ENCODE measurements at regions not wholly inside any gene's neighbourhood (a gene's known extent, or its start where the extent isn't known, plus 50 kb on each side); places are given as distances from the start of the nearest gene placed in this dataset.
"Not testable (repeated sequence)": the region's sequence is repeated elsewhere in the genome, so short reads cannot be mapped to it uniquely, and the experiment has no call there.

GRCh38 chr2:118762290-118762689 lies 85.2 kb downstream of the EN1 start:
- H3K9me3 ChIP-seq (ENCODE audit: low read length), result no peaks in the 10 kb centered on the region
- H3K4me3 ChIP-seq (ENCODE audit: low read depth in 1 of 2, low read length in 2 of 2), result no peak overlapping the region
- H3K27ac ChIP-seq (ENCODE audit: low read depth, low read length), result no peak overlapping the region
- H3K27me3 ChIP-seq (ENCODE audit: control insufficient read depth in 1 of 2, insufficient read depth in 2 of 2, low read length in 2 of 2), result no peaks in the 10 kb centered on the region
- no peaks in the 10 kb centered on the region for H3K36me3 ChIP-seq (ENCODE audit: insufficient read depth, low read length)
- no peak overlapping the region for H3K9ac ChIP-seq (ENCODE audit: low read length)
- no peaks in the 10 kb centered on the region for H3K4me1 ChIP-seq (ENCODE audit: insufficient read depth, low read length)

- no peak overlapping the region for H3K9ac ChIP-seq (ENCODE audit: low read length)
- no peaks in the 10 kb centered on the region for H3K27me3 ChIP-seq (ENCODE audit: control insufficient read depth in 1 of 2, insufficient read depth in 2 of 2, low read length in 2 of 2)
- H3K4me3 ChIP-seq (ENCODE audit: low read depth in 1 of 2, low read length in 2 of 2), result no peak overlapping the region
- H3K9me3 ChIP-seq (ENCODE audit: low read length), result no peaks in the 10 kb centered on the region
- H3K27ac ChIP-seq (ENCODE audit: low read depth, low read length), result no peak overlapping the region
- no peaks in the 10 kb centered on the region for H3K4me1 ChIP-seq (ENCODE audit: insufficient read depth, low read length)
- H3K36me3 ChIP-seq (ENCODE audit: insufficient read depth, low read length), result no peaks in the 10 kb centered on the region
These were observed 85.7 kb downstream of the EN1 start for GRCh38 chr2:118761771-118762170.

DNA sequence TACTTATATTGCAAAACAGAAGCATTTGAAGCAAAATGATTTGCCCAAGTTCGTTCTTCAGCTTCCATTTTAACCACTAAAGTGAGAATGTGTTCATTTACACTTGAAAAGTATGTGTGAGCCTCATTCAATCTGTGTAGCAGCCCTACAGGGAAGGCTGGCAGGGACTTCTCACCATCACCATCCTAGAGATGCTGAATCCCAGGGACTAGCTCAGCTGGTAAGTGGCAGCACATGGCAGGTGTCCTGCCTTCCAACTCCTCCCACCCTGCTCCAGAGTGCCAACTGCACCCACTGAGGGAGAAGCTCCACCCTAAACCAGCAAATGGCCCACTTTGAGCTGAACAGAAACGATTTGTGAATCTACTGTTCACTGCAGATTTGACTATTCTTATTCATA lies 91.5 kb downstream of the EN1 start:
- no peaks in the 10 kb centered on the region for H3K36me3 ChIP-seq (ENCODE audit: insufficient read depth, low read length)
- no peak overlapping the region for H3K27ac ChIP-seq (ENCODE audit: low read depth, low read length)
- H3K9ac ChIP-seq (ENCODE audit: low read length), result no peak overlapping the region
- no peaks in the 10 kb centered on the region for H3K4me1 ChIP-seq (ENCODE audit: insufficient read depth, low read length)
- H3K27me3 ChIP-seq (ENCODE audit: control insufficient read depth in 1 of 2, insufficient read depth in 2 of 2, low read length in 2 of 2), result no peaks in the 10 kb centered on the region
- no peak overlapping the region for H3K4me3 ChIP-seq (ENCODE audit: low read depth in 1 of 2, low read length in 2 of 2)
- H3K9me3 ChIP-seq (ENCODE audit: low read length), result no peaks in the 10 kb centered on the region

DNA sequence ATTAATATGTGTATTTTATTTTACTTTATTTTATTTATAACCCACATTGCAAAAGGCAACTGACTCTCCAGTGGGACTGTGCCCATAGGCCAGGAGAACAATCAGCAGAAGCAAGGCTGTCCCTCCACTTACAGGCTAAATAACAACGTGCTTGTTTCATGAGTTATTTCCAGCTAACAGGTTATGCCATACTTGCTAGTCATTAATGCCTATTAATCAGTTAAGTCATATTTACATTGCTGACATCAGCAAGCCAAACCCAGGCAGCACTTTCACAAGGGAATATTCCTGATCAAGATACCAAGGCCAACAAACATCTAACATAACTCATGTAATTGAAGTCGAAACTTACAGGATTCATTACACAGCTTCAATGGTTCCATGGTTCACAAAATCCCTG lies 92.1 kb downstream of the EN1 start:
- H3K4me3 ChIP-seq (ENCODE audit: low read depth in 1 of 2, low read length in 2 of 2), result no peak overlapping the region
- H3K9ac ChIP-seq (ENCODE audit: low read length), result no peak overlapping the region
- H3K27me3 ChIP-seq (ENCODE audit: control insufficient read depth in 1 of 2, insufficient read depth in 2 of 2, low read length in 2 of 2), result no peaks in the 10 kb centered on the region
- no peaks in the 10 kb centered on the region for H3K9me3 ChIP-seq (ENCODE audit: low read length)
- H3K36me3 ChIP-seq (ENCODE audit: insufficient read depth, low read length), result no peaks in the 10 kb centered on the region
- H3K27ac ChIP-seq (ENCODE audit: low read depth, low read length), result no peak overlapping the region
- no peaks in the 10 kb centered on the region for H3K4me1 ChIP-seq (ENCODE audit: insufficient read depth, low read length)

DNA sequence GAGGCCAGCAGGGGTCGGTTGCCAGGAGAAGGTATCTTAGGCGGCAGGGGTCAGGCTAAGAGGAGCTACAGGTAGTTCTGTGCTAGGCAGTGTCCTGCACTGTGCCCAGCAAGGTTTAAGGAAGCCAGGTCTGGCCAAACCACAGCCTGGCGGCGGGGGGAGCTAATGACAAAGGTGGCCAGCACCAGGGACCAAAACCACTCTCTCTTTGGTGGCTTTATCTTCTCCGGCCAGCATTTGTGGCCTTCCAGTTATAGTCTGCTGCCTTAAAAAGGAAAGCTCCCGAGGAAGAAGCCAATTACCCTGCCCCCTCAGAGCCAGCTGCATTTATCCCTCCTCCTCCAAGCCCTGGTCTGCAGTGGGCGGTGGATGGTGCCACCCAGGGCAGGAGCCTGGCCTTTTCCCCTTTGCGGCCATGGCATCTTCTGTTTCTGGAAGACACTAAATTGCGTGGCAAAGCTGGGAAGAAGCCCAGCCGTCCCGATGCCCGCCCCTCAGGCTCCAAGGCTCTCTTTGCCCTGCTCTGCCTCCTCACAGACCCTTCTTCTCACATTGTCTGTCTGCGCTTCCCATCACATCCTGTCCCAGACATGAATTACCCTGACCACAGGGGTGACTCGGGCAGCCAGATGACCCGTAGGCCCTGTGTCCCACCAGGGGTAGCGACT lies 94.6 kb downstream of the EN1 start:
- no peak overlapping the region for H3K9ac ChIP-seq (ENCODE audit: low read length)
- no peaks in the 10 kb centered on the region for H3K36me3 ChIP-seq (ENCODE audit: insufficient read depth, low read length)
- H3K4me3 ChIP-seq (ENCODE audit: low read depth in 1 of 2, low read length in 2 of 2), result no peak overlapping the region
- no peaks in the 10 kb centered on the region for H3K9me3 ChIP-seq (ENCODE audit: low read length)
- no peak overlapping the region for H3K27ac ChIP-seq (ENCODE audit: low read depth, low read length)
- H3K27me3 ChIP-seq (ENCODE audit: control insufficient read depth in 1 of 2, insufficient read depth in 2 of 2, low read length in 2 of 2), result no peaks in the 10 kb centered on the region
- no peaks in the 10 kb centered on the region for H3K4me1 ChIP-seq (ENCODE audit: insufficient read depth, low read length)

DNA sequence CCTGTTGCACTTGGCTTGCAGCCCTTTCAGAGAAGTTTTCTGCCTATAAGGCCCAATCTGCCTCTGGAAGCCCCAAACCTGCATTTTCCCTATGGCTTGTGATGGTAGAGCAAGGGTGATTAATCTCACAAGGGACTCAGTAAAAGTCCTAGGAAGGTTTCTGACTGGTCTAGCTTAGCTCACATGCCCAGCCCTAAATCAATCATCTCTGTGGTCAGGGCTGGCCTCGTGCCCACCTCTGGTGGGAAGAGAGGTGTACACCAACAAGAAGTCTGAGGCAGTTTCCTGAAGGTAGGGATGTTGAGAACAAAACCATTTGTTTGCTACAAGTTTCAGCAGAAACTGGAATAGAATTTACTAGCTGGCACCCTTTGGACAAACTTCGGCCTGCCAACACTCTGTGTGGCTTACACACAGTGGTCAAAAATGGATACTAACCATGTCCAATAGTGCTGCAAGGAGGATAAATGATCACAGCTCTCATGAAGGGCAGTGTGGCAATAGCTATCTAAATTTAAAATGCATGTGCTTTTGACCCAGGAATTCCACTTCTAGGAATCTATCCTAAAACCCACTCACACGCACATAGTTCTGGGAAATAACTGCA lies 96.4 kb downstream of the EN1 start:
- H3K36me3 ChIP-seq (ENCODE audit: insufficient read depth, low read length), result no peaks in the 10 kb centered on the region
- no peaks in the 10 kb centered on the region for H3K4me1 ChIP-seq (ENCODE audit: insufficient read depth, low read length)
- no peak overlapping the region for H3K4me3 ChIP-seq (ENCODE audit: low read depth in 1 of 2, low read length in 2 of 2)
- H3K9ac ChIP-seq (ENCODE audit: low read length), result no peak overlapping the region
- H3K27me3 ChIP-seq (ENCODE audit: control insufficient read depth in 1 of 2, insufficient read depth in 2 of 2, low read length in 2 of 2), result no peaks in the 10 kb centered on the region
- H3K9me3 ChIP-seq (ENCODE audit: low read length), result no peaks in the 10 kb centered on the region
- H3K27ac ChIP-seq (ENCODE audit: low read depth, low read length), result no peak overlapping the region

- Histone ChIP-seq H3K36me3 (ENCODE audit: insufficient read depth, low read length) (no peaks in the 10 kb centered on the region), H3K4me3 (ENCODE audit: low read depth in 1 of 2, low read length in 2 of 2) (no peak overlapping the region), H3K9ac (ENCODE audit: low read length) (no peak overlapping the region), H3K27ac (ENCODE audit: low read depth, low read length) (no peak overlapping the region), H3K9me3 (ENCODE audit: low read length) (peaks cover 5% of the 10 kb centered on the region), H3K4me1 (ENCODE audit: insufficient read depth, low read length) (no peaks in the 10 kb centered on the region), H3K27me3 (ENCODE audit: control insufficient read depth in 1 of 2, insufficient read depth in 2 of 2, low read length in 2 of 2) (no peaks in the 10 kb centered on the region)
These were observed 99.1 kb downstream of the EN1 start for GRCh38 chr2:118748245-118748885.

DNA sequence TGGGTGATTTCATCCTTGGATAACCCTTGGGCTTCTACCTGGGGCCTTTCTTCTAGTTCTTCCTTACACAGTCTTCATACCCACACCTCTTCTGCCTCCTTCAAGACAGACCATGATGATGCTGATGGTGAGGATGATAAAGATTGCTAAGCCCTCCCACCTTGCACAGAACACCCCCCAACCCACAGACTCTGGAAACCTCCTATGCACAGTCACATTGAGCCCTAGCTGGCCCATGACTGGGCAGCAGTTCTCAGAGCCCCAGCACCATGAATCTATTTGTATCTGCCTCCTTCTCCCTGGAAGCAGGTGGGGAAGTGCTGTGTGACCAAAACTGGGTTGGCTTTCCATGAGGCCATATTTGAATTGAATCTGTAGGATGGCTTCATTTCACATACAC lies 99.8 kb downstream of the EN1 start:
- Histone ChIP-seq H3K4me1 (ENCODE audit: insufficient read depth, low read length) (no peaks in the 10 kb centered on the region), H3K27me3 (ENCODE audit: control insufficient read depth in 1 of 2, insufficient read depth in 2 of 2, low read length in 2 of 2) (no peaks in the 10 kb centered on the region), H3K36me3 (ENCODE audit: insufficient read depth, low read length) (no peaks in the 10 kb centered on the region), H3K4me3 (ENCODE audit: low read depth in 1 of 2, low read length in 2 of 2) (no peak overlapping the region), H3K9me3 (ENCODE audit: low read length) (peaks cover 5% of the 10 kb centered on the region), H3K9ac (ENCODE audit: low read length) (no peak overlapping the region), H3K27ac (ENCODE audit: low read depth, low read length) (no peak overlapping the region)

GRCh38 chr2:118747066-118747465 lies 100.4 kb downstream of the EN1 start:
- H3K4me1 ChIP-seq (ENCODE audit: insufficient read depth, low read length), result no peaks in the 10 kb centered on the region
- H3K9me3 ChIP-seq (ENCODE audit: low read length), result peaks cover 5% of the 10 kb centered on the region
- H3K36me3 ChIP-seq (ENCODE audit: insufficient read depth, low read length), result no peaks in the 10 kb centered on the region
- no peaks in the 10 kb centered on the region for H3K27me3 ChIP-seq (ENCODE audit: control insufficient read depth in 1 of 2, insufficient read depth in 2 of 2, low read length in 2 of 2)
- H3K4me3 ChIP-seq (ENCODE audit: low read depth in 1 of 2, low read length in 2 of 2), result no peak overlapping the region
- no peak overlapping the region for H3K9ac ChIP-seq (ENCODE audit: low read length)
- no peak overlapping the region for H3K27ac ChIP-seq (ENCODE audit: low read depth, low read length)

DNA sequence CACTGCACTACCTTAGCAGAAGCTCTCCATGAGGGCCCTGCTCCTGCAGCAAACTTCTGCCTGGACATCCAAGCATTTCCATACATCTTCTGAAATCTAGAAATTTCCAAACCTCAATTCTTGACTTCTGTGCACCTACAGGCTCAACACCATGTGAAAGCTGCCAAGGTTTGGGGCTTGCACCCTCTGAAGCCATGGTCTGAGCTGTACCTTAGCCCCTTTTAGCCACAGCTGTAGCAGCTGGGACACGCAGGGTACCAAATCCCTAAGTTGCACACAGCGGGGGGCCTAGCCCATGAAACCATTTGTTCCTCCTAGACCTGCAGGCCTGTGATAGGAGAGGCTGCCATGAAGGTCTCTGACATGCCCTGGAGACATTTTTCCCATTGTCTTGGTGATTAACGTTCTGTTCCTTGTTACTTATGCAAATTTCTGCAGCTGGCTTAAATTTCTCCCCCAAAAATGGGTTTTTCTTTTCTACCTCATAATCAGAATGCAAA lies 102.7 kb downstream of the EN1 start:
- not testable (repeated sequence) for H3K27me3 ChIP-seq (ENCODE audit: control insufficient read depth in 1 of 2, insufficient read depth in 2 of 2, low read length in 2 of 2); H3K4me1 ChIP-seq (ENCODE audit: insufficient read depth, low read length); H3K27ac ChIP-seq (ENCODE audit: low read depth, low read length); H3K9me3 ChIP-seq (ENCODE audit: low read length); H3K9ac ChIP-seq (ENCODE audit: low read length); H3K36me3 ChIP-seq (ENCODE audit: insufficient read depth, low read length); H3K4me3 ChIP-seq (ENCODE audit: low read depth in 1 of 2, low read length in 2 of 2)

GRCh38 chr2:118738524-118739308 lies 108.7 kb downstream of the EN1 start:
- H3K27me3 ChIP-seq (ENCODE audit: control insufficient read depth in 1 of 2, insufficient read depth in 2 of 2, low read length in 2 of 2), result no peaks in the 10 kb centered on the region
- no peak overlapping the region for H3K4me3 ChIP-seq (ENCODE audit: low read depth in 1 of 2, low read length in 2 of 2)
- no peak overlapping the region for H3K9ac ChIP-seq (ENCODE audit: low read length)
- H3K9me3 ChIP-seq (ENCODE audit: low read length), result no peaks in the 10 kb centered on the region
- no peaks in the 10 kb centered on the region for H3K36me3 ChIP-seq (ENCODE audit: insufficient read depth, low read length)
- no peaks in the 10 kb centered on the region for H3K4me1 ChIP-seq (ENCODE audit: insufficient read depth, low read length)
- H3K27ac ChIP-seq (ENCODE audit: low read depth, low read length), result no peak overlapping the region

Measured in muscle layer of colon (tissue), 2 donors.